Activated T-helper 2 cell treated with anti-CD3 and anti-CD28 coated beads, Interferon-gamma antibody, Interleukin-2, Interleukin-4, amounts not matched to agents 10 μg/mL and 5 μg/mL and 100 μg/mL, durations not matched to agents 14 hours and 24 hours and 36 hours (primary cell): ENCODE measurements at regions not wholly inside any gene's neighbourhood (a gene's known extent, or its start where the extent isn't known, plus 50 kb on each side); places are given as distances from the start of the nearest gene placed in this dataset.
"Not testable (repeated sequence)": the region's sequence is repeated elsewhere in the genome, so short reads cannot be mapped to it uniquely, and the experiment has no call there.

Source experiments
- DNase-seq: peaks from one replicate; pipeline ENCODE4 v3.0.0; 2021; ENCODE audit warnings: low spot score
- H3K27ac Mint-ChIP-seq: one replicate; pipeline ENCODE4 v1.8.0; 2021; ENCODE audit warnings: mixed read lengths
- H3K27me3 Mint-ChIP-seq: one replicate; pipeline ENCODE4 v1.8.0; 2021; ENCODE audit warnings: low read depth, mixed read lengths
- H3K36me3 Mint-ChIP-seq: one replicate; pipeline ENCODE4 v1.8.0; 2021; ENCODE audit warnings: low read depth, mixed read lengths
- H3K4me1 Mint-ChIP-seq: one replicate; pipeline ENCODE4 v1.8.0; 2021; ENCODE audit warnings: low read depth, mixed read lengths
- H3K4me3 Mint-ChIP-seq: one replicate; pipeline ENCODE4 v1.8.0; 2021; ENCODE audit warnings: low read depth, mild to moderate bottlenecking, moderate library complexity, mixed read lengths
- H3K9me3 Mint-ChIP-seq: one replicate; pipeline ENCODE4 v1.8.0; 2021; ENCODE audit warnings: mixed read lengths
- intact Hi-C: fragments of 100-400 bp; cut with micrococcal nuclease; formaldehyde crosslinking; loops from one replicate; pipeline ENCODE4 v1.15.1; 2023

DNA sequence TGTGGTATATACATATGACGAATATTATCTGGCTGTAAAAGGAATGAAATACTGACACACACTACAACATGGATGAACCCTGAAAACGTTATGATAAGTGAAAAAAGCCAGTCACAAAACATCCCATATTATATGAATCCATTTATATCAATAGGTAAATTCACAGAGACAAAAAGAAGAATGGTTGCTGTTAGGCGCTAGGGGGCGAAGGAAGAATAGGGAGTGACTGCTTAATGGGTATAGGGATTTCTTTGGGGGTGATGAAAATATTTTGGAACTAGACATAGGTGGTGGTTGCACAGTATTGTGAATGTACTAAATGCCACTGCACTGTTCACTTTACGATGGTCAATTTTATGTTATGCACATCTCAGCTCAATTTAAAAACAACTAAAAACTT is 96.4 kb upstream of the EGFL6 start:
- intact Hi-C loops, result loop anchor here (5.0 to 10.0 kb wide), 3 partner anchors 98 to 526 kb away; no protein-coding TSS in a partner anchor
- DNase-seq, result no peak

DNA sequence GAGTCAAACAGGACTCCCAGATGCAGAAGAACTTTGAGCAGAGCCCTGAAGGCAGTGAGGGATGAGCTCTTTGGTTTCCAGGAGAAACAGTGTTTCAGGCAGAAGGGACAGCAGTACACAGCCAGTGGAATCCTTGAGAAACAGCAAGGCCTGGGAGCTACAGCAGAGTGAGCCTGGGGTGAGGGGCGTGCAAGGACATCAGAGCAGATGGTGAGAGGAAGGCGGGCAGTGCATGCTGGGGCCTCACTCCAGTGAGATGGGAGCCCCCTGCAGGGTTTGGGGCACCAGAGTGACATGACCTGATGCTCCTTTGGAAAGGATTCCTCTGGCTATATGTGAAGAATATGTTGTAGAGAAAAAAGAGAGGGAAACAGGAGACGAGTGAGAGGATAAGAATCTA is 98.1 kb upstream of the EGFL6 start:
- no peaks in the 10 kb centered on the region for H3K9me3 Mint-ChIP-seq
- peaks cover 32% of the 10 kb centered on the region for H3K4me1 Mint-ChIP-seq
- no peak overlapping the region for H3K27ac Mint-ChIP-seq
- intact Hi-C loops, result loop anchor here (5.0 to 10.0 kb wide), 3 partner anchors 96 to 524 kb away; no protein-coding TSS in a partner anchor
- H3K4me3 Mint-ChIP-seq, result no peak overlapping the region
- H3K36me3 Mint-ChIP-seq, result peaks cover 4% of the 10 kb centered on the region
- DNase-seq, result no peak
- H3K27me3 Mint-ChIP-seq, result no peaks in the 10 kb centered on the region

More for the DNA sequence above, 96.4 kb upstream of the EGFL6 start:
- Mint-ChIP-seq H3K27me3 (no peaks in the 10 kb centered on the region), H3K4me3 (peak overlapping the region; percentile 46), H3K27ac (peak overlapping the region; percentile 29), H3K4me1 (peaks cover 32% of the 10 kb centered on the region), H3K36me3 (peaks cover 4% of the 10 kb centered on the region), H3K9me3 (no peaks in the 10 kb centered on the region)

- intact Hi-C loops, result loop anchor here (5.0 to 10.0 kb wide), 3 partner anchors 96 to 523 kb away; no protein-coding TSS in a partner anchor
- no peak overlapping the region for H3K27ac Mint-ChIP-seq
- no peaks in the 10 kb centered on the region for H3K9me3 Mint-ChIP-seq
- H3K36me3 Mint-ChIP-seq, result peaks cover 4% of the 10 kb centered on the region
- no peak overlapping the region for H3K4me3 Mint-ChIP-seq
- DNase-seq, result no peak
- no peaks in the 10 kb centered on the region for H3K27me3 Mint-ChIP-seq
- H3K4me1 Mint-ChIP-seq, result peaks cover 32% of the 10 kb centered on the region
Measured at GRCh38 chrX:13470685-13470977, 98.8 kb upstream of the EGFL6 start.

DNA sequence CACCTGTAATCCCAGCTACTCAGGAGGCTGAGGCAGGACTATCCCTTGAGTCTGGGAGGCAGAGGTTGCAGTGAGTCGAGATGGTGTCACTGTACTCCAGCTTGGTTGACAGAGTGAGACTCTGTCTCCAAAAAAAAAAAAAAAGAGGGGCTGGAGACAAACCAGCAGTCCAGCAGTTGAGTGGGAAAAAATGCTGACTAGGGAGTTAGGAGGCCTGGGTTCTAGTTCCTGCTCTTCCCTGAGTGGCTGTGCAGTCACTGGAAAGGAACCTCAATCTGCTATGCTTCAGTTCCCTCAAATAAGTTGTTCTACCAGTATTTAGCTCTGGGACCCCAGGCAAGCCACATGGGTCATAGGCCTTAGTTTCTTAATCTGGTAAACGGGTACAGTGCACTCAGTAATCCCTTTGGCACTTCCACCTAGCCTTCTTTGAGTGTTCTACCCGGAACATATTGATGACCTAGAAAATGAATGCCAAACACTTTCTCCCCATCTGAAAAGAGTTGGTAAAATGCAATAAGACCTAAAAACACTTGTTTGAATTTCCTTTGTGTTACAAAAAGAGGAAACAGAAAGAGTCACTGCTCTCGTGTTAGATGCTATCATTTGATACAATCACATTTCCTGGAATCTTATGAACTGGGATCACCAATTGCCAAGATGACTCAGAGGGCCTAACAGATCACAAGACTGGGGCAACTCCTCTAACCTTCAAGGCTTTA is 99.3 kb upstream of the EGFL6 start:
- H3K9me3 Mint-ChIP-seq, result no peaks in the 10 kb centered on the region
- H3K36me3 Mint-ChIP-seq, result peaks cover 4% of the 10 kb centered on the region
- H3K4me1 Mint-ChIP-seq, result peaks cover 32% of the 10 kb centered on the region
- H3K4me3 Mint-ChIP-seq, result no peak overlapping the region
- intact Hi-C loops, result loop anchor here (5.0 to 10.0 kb wide), 3 partner anchors 95 to 523 kb away; no protein-coding TSS in a partner anchor
- peak overlapping the region; percentile 21 for H3K27ac Mint-ChIP-seq
- no peak for DNase-seq
- no peaks in the 10 kb centered on the region for H3K27me3 Mint-ChIP-seq

GRCh38 chrX:13468096-13468495 is 101.3 kb upstream of the EGFL6 start:
- no peak for DNase-seq
- no peak overlapping the region for H3K27ac Mint-ChIP-seq
- peaks cover 5% of the 10 kb centered on the region for H3K9me3 Mint-ChIP-seq
- intact Hi-C loops, result no loop called here
- no peaks in the 10 kb centered on the region for H3K27me3 Mint-ChIP-seq
- H3K4me1 Mint-ChIP-seq, result peaks cover 16% of the 10 kb centered on the region
- no peaks in the 10 kb centered on the region for H3K36me3 Mint-ChIP-seq
- H3K4me3 Mint-ChIP-seq, result no peak overlapping the region

DNA sequence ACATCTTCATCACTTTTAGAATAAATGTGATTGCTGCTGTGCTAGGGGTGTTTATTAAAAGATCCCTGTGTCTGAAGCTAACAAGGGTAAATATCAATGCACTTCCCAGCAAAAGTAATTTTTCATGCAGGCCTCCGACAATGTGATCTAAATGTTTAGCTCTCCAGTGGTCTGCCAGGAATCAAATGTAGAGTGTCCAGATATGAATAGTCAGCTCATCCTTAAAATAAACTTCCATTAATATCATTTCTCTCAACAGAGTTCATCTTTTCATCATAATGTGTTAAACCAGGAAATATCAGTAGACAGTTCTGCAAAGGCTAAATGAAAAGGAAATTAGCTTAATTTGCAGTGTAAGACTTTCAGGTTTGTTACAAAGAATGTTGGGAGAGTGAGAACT is 102.2 kb upstream of the EGFL6 start:
- Mint-ChIP-seq H3K27me3 (no peaks in the 10 kb centered on the region), H3K4me1 (peaks cover 13% of the 10 kb centered on the region), H3K27ac (no peak overlapping the region), H3K36me3 (peaks cover 3% of the 10 kb centered on the region), H3K4me3 (no peak overlapping the region), H3K9me3 (peaks cover 11% of the 10 kb centered on the region)
- intact Hi-C loops, result no loop called here
- DNase-seq, result no peak

GRCh38 chrX:13464599-13465275 is 104.7 kb upstream of the EGFL6 start:
- Mint-ChIP-seq H3K4me3 (no peak overlapping the region), H3K9me3 (peaks cover 11% of the 10 kb centered on the region), H3K27me3 (no peaks in the 10 kb centered on the region), H3K4me1 (peaks cover 4% of the 10 kb centered on the region), H3K36me3 (peaks cover 3% of the 10 kb centered on the region), H3K27ac (no peak overlapping the region)
- DNase-seq, result no peak
- intact Hi-C loops, result no loop called here

DNA sequence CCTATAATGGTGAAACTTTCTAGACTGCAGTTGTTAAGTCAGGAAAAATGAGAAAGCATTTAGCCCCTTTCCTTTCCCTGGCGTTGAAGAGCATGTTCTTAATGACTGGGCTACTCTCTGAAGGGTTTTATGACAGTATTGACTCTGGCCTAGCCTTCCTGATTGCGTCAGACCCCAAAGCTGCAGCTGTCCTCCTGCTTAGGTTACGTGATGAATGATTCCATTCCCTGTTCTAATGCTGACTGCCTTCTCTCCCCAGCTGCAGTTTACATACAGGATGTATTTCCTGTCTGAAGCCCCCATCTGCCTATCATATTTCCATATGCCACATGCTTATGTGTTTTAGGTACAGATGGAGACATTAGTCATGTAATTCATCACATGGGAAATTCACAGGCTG is 105.8 kb upstream of the EGFL6 start:
- intact Hi-C loops, result no loop called here
- no peak overlapping the region for H3K4me3 Mint-ChIP-seq
- peaks cover 4% of the 10 kb centered on the region for H3K4me1 Mint-ChIP-seq

DNA sequence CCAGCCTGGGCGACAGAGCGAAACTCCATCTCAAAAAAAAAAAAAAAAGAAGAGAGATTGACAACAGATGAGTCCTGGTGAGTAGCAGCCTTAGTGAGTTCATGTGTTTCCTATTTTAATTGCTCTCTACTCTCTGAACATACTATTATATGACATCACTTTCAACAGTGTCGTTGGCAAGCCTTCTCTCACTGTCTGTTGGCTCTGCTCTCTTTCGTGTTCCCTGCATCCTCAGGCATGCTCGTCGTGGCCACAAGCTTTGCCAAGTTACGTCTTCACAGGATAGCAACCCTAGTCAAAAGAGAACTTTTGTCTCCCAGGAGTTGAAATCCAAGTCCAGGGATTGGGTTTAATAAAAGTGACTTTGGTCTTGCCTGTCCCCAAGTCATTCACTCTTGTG is 117.1 kb upstream of the EGFL6 start:
- no peak overlapping the region for H3K4me3 Mint-ChIP-seq
- H3K9me3 Mint-ChIP-seq, result no peaks in the 10 kb centered on the region
- intact Hi-C loops, result no loop called here
- H3K36me3 Mint-ChIP-seq, result no peaks in the 10 kb centered on the region
- H3K27ac Mint-ChIP-seq, result no peak overlapping the region
- no peak for DNase-seq
- no peaks in the 10 kb centered on the region for H3K27me3 Mint-ChIP-seq
- no peaks in the 10 kb centered on the region for H3K4me1 Mint-ChIP-seq

More for the DNA sequence above, 105.8 kb upstream of the EGFL6 start:
- Mint-ChIP-seq H3K9me3 (peaks cover 11% of the 10 kb centered on the region), H3K27ac (no peak overlapping the region), H3K27me3 (no peaks in the 10 kb centered on the region), H3K36me3 (peaks cover 3% of the 10 kb centered on the region)
- DNase-seq, result no peak

DNA sequence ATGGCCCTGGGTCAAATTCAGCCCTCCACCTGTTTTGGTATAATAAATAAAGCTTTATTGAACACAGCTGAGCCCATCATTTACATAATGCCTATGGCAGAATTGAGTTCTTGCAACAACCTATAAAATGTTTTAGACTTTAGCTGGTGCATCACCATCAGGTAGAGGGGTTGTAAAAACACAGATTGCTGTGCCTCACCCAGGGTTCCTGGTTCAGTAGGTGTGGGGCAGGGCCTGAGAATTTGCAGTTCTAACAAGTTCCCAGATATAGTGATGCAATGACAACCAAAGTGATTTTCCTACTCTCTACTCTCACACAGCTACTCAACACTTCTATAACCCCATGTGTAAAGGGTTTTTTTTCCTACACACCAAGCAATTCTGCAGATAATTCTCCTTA is 120.0 kb upstream of the EGFL6 start:
- Mint-ChIP-seq H3K27me3 (no peaks in the 10 kb centered on the region), H3K27ac (no peak overlapping the region), H3K9me3 (no peaks in the 10 kb centered on the region), H3K4me3 (no peak overlapping the region), H3K4me1 (no peaks in the 10 kb centered on the region), H3K36me3 (no peaks in the 10 kb centered on the region)
- DNase-seq, result no peak
- intact Hi-C loops, result no loop called here

DNA sequence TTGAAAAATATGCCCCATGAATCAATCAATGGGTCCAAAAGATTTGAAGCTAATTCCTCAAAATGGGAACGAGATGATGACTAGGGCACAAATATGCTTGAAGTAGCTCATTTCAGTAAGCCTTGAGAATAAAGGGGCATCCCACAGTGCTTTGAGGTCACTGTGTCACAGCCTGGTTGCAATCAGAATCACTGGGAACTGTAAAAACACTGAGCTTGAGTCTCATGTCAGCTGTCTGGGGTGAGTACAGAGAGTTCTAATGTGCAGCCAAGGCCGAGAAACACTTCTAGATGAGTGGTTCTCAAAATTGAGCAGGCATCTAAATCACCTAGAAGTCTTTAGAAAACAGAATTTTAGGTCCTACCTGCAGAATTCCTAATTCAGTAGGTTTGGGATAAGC is 120.5 kb upstream of the EGFL6 start:
- intact Hi-C loops, result no loop called here
- DNase-seq, result no peak
- Mint-ChIP-seq H3K36me3 (no peaks in the 10 kb centered on the region), H3K27ac (no peak overlapping the region), H3K4me3 (no peak overlapping the region), H3K9me3 (no peaks in the 10 kb centered on the region), H3K4me1 (no peaks in the 10 kb centered on the region), H3K27me3 (no peaks in the 10 kb centered on the region)

GRCh38 chrX:13441608-13442007 is 121.8 kb upstream of the ATXN3L start:
- H3K4me1 Mint-ChIP-seq, H3K9me3 Mint-ChIP-seq, intact Hi-C loops, H3K27me3 Mint-ChIP-seq, DNase-seq, H3K27ac Mint-ChIP-seq, H3K4me3 Mint-ChIP-seq, H3K36me3 Mint-ChIP-seq: not testable (repeated sequence)

GRCh38 chrX:13440176-13440575 is 120.3 kb upstream of the ATXN3L start:
- peaks cover 4% of the 10 kb centered on the region for H3K4me1 Mint-ChIP-seq
- intact Hi-C loops, result no loop called here
- H3K27ac Mint-ChIP-seq, result no peak overlapping the region
- no peaks in the 10 kb centered on the region for H3K27me3 Mint-ChIP-seq
- H3K36me3 Mint-ChIP-seq, result no peaks in the 10 kb centered on the region
- peaks cover 3% of the 10 kb centered on the region for H3K9me3 Mint-ChIP-seq
- no peak overlapping the region for H3K4me3 Mint-ChIP-seq
- DNase-seq, result no peak
